Keratinocyte (primary cell): ENCODE measurements at regions not wholly inside any gene's neighbourhood (a gene's known extent, or its start where the extent isn't known, plus 50 kb on each side); places are given as distances from the start of the nearest gene placed in this dataset.

Source experiments
- DNase-seq: peaks from one replicate; pipeline ENCODE4 v3.0.0-alpha.2; 2011; ENCODE audit warnings: low read depth, missing footprints, low spot score
- FAIRE-seq: peaks from 2 replicates; lab custom pipeline; 2011; peaks lifted over from hg19 to GRCh38; lab: Jason Lieb, UNC
- H2AFZ ChIP-seq: 2 replicates; pipeline ENCODE4 v1.6.0; 2012; ENCODE audit warnings: low read length, control low read depth, inconsistent platforms; ENCODE audit not compliant: control insufficient read depth
- H3K27ac ChIP-seq: 2 replicates; pipeline ENCODE4 v1.5.1; 2011; ENCODE audit warnings: low read length; ENCODE audit not compliant: control insufficient read depth, insufficient read depth
- H3K27me3 ChIP-seq: 3 replicates; pipeline ENCODE4 v1.6.0; 2011; ENCODE audit warnings: low read length; ENCODE audit not compliant: control insufficient read depth, insufficient read depth; ENCODE audit errors: extremely low read depth
- H3K36me3 ChIP-seq, 2 experiments: 2 replicates in 1 of 2; 3 replicates in 1 of 2; pipeline ENCODE4 v1.5.1; 2011; ENCODE audit warnings: low read length in 2 of 2, mild to moderate bottlenecking in 1 of 2; ENCODE audit not compliant: control insufficient read depth in 2 of 2, insufficient read depth in 2 of 2; ENCODE audit errors: extremely low read depth in 1 of 2
- H3K4me1 ChIP-seq: 3 replicates; pipeline ENCODE4 v1.5.1; 2011; ENCODE audit warnings: low read length; ENCODE audit not compliant: control insufficient read depth, insufficient read depth; ENCODE audit errors: extremely low read depth
- H3K4me2 ChIP-seq: 3 replicates; pipeline ENCODE4 v1.6.0; 2011; ENCODE audit warnings: low read depth, low read length; ENCODE audit not compliant: control insufficient read depth, insufficient read depth; ENCODE audit errors: extremely low read depth
- H3K4me3 ChIP-seq, 3 experiments: fragments of 200-600 bp in 1 of 3; sonication (generic) in 1 of 3; 2 replicates in 2 of 3; 3 replicates in 1 of 3; pipeline ENCODE4 v1.5.1; 2011 to 2016; ENCODE audit warnings: low read length in 3 of 3, mild to moderate bottlenecking in 3 of 3, control low read depth in 2 of 3, inconsistent platforms in 1 of 3, low read depth in 1 of 3, mixed read lengths in 1 of 3, mixed run types in 1 of 3, moderate library complexity in 1 of 3; ENCODE audit not compliant: control insufficient read depth in 2 of 3, insufficient read depth in 2 of 3; ENCODE audit errors: extremely low read depth in 1 of 3
- H3K79me2 ChIP-seq: 2 replicates; pipeline ENCODE4 v1.6.0; 2012; ENCODE audit warnings: low read length; ENCODE audit not compliant: control insufficient read depth, insufficient read depth
- H3K9ac ChIP-seq: 3 replicates; pipeline ENCODE4 v1.6.0; 2011; ENCODE audit warnings: low read length; ENCODE audit not compliant: control insufficient read depth, insufficient read depth; ENCODE audit errors: extremely low read depth
- H3K9me1 ChIP-seq: 3 replicates; pipeline ENCODE4 v1.6.0; 2011; ENCODE audit warnings: low read length; ENCODE audit not compliant: control insufficient read depth, insufficient read depth; ENCODE audit errors: extremely low read depth
- H3K9me3 ChIP-seq: 2 replicates; pipeline ENCODE4 v1.5.1; 2012; ENCODE audit warnings: low read depth, low read length; ENCODE audit not compliant: control insufficient read depth
- H4K20me1 ChIP-seq: 3 replicates; pipeline ENCODE4 v1.6.0; 2011; ENCODE audit warnings: low read length; ENCODE audit not compliant: control insufficient read depth, insufficient read depth; ENCODE audit errors: extremely low read depth
- CTCF ChIP-seq, 3 experiments: IDR thresholded peaks in 1 of 3; conservative IDR thresholded peaks in 1 of 3; optimal IDR thresholded peaks in 1 of 3; 2 replicates in 2 of 3; 3 replicates in 1 of 3; pipeline versions ENCODE3 to v1.5.1; 2011; ENCODE audit warnings: low read length in 3 of 3, mild to moderate bottlenecking in 3 of 3, moderate library complexity in 2 of 3, control low read depth in 1 of 3, inconsistent platforms in 1 of 3; ENCODE audit not compliant: insufficient read depth in 2 of 3; ENCODE audit errors: extremely low read depth in 1 of 3
- EZH2 ChIP-seq: IDR thresholded peaks from one replicate; pipeline ENCODE4 v1.6.1; 2012; ENCODE audit warnings: inconsistent platforms, mild to moderate bottlenecking, low read length, moderate library complexity
- dilution Hi-C: fragments of 300-500 bp; cut with MboI; formaldehyde crosslinking; loops from one replicate; pipeline ENCODE4 v1.7.0; 2020; ENCODE audit warnings: low sequenced_read_pairs; ENCODE audit not compliant: extremely low pct_ligation_motif_present

GRCh38 chr16:54696970-54697369 lies 233.7 kb upstream of the IRX5 start:
- no peaks in the 10 kb centered on the region for H3K9me3 ChIP-seq
- no peak for DNase-seq
- no peaks in the 10 kb centered on the region for H3K27me3 ChIP-seq
- no peak overlapping the region for H2AFZ ChIP-seq
- no peak overlapping the region for H3K4me2 ChIP-seq
- H3K79me2 ChIP-seq: no peaks in the 10 kb centered on the region
- dilution Hi-C loops: no loop called here
- TF ChIP-seq EZH2: no peak
- TF ChIP-seq CTCF (optimal IDR thresholded peaks at IDR 0.05 in 1 of 3, IDR thresholded peaks at IDR 0.05 in 1 of 3, conservative IDR thresholded peaks at IDR 0.05 in 1 of 3; ENCODE audit: extremely low read depth in 1 of 3, insufficient read depth in 2 of 3, low read length in 3 of 3): no peak
- H3K9me1 ChIP-seq: no peaks in the 10 kb centered on the region
- H3K4me3 ChIP-seq: no peak overlapping the region
- H3K9ac ChIP-seq: no peak overlapping the region
- no peaks in the 10 kb centered on the region for H4K20me1 ChIP-seq
- FAIRE-seq: no peak
- no peaks in the 10 kb centered on the region for H3K36me3 ChIP-seq
- H3K27ac ChIP-seq: no peak overlapping the region
- no peaks in the 10 kb centered on the region for H3K4me1 ChIP-seq

- Histone ChIP-seq H3K4me3 (no peak overlapping the region), H3K27me3 (no peaks in the 10 kb centered on the region)
- no peak for FAIRE-seq
Observed at GRCh38 chr16:54696522-54696921, 234.1 kb upstream of the IRX5 start.

More at GRCh38 chr16:54696522-54696921, 234.1 kb upstream of the IRX5 start:
- H2AFZ ChIP-seq: no peak overlapping the region
- TF ChIP-seq CTCF (optimal IDR thresholded peaks at IDR 0.05 in 1 of 3, IDR thresholded peaks at IDR 0.05 in 1 of 3, conservative IDR thresholded peaks at IDR 0.05 in 1 of 3; ENCODE audit: extremely low read depth in 1 of 3, insufficient read depth in 2 of 3, low read length in 3 of 3) (no peak), EZH2 (no peak)
- no peaks in the 10 kb centered on the region for H3K9me3 ChIP-seq
- no peak overlapping the region for H3K27ac ChIP-seq
- H3K4me1 ChIP-seq: no peaks in the 10 kb centered on the region
- dilution Hi-C loops: no loop called here
- H3K36me3 ChIP-seq: no peaks in the 10 kb centered on the region
- no peak overlapping the region for H3K9ac ChIP-seq
- no peaks in the 10 kb centered on the region for H3K9me1 ChIP-seq
- H3K79me2 ChIP-seq: no peaks in the 10 kb centered on the region
- H4K20me1 ChIP-seq: no peaks in the 10 kb centered on the region
- DNase-seq: no peak
- H3K4me2 ChIP-seq: no peak overlapping the region
